H1 (cell line): ENCODE measurements at regions not wholly inside any gene's neighbourhood (a gene's known extent, or its start where the extent isn't known, plus 50 kb on each side); places are given as distances from the start of the nearest gene placed in this dataset.

Source experiments
- CBX8 ChIP-seq: fragments of 300-800, 300-1000 bp; sonication (generic); IDR thresholded peaks from 2 replicates; pipeline ENCODE4 v1.7.1; 2016; ENCODE audit warnings: low read depth, low read length, borderline replicate concordance
- CTCF ChIP-seq, 3 experiments: IDR thresholded peaks; 1 replicate in 2 of 3; 2 replicates in 1 of 3; pipeline versions ENCODE4 v1.5.1 to v1.6.1; 2011; ENCODE audit warnings: low read length in 3 of 3, mild to moderate bottlenecking in 3 of 3, inconsistent platforms in 2 of 3, low read depth in 1 of 3, moderate library complexity in 1 of 3; ENCODE audit not compliant: insufficient read depth in 1 of 3; ENCODE audit errors: control extremely low read depth in 1 of 3
- EP300 ChIP-seq, 2 experiments: IDR thresholded peaks; 1 replicate in 1 of 2; 2 replicates in 1 of 2; pipeline ENCODE4 v1.6.1; 2011 to 2012; ENCODE audit warnings: low read depth in 2 of 2, low read length in 2 of 2, mild to moderate bottlenecking in 2 of 2, borderline replicate concordance in 1 of 2, inconsistent platforms in 1 of 2, moderate library complexity in 1 of 2
- POLR2A ChIP-seq, 2 experiments: IDR thresholded peaks; 1 replicate in 1 of 2; 2 replicates in 1 of 2; pipeline ENCODE4 v1.6.1; 2011; ENCODE audit warnings: low read depth in 2 of 2, low read length in 2 of 2, mild to moderate bottlenecking in 2 of 2; ENCODE audit errors: control extremely low read depth in 1 of 2
- RFX5 ChIP-seq: IDR thresholded peaks from 2 replicates; pipeline ENCODE4 v1.6.1; 2011; ENCODE audit warnings: low read depth, low read length, improper control_type of control experiment, borderline replicate concordance
- SP1 ChIP-seq: IDR thresholded peaks from 2 replicates; pipeline ENCODE4 v1.6.1; 2011; ENCODE audit warnings: low read depth, low read length
- TCF12 ChIP-seq: IDR thresholded peaks from 2 replicates; pipeline ENCODE4 v1.6.1; 2011; ENCODE audit warnings: low read depth, mild to moderate bottlenecking, low read length
- YY1 ChIP-seq: IDR thresholded peaks from 2 replicates; pipeline ENCODE4 v1.6.1; 2011; ENCODE audit warnings: low read depth, mild to moderate bottlenecking, low read length
- ZNF274 ChIP-seq: IDR thresholded peaks from 2 replicates; pipeline ENCODE4 v1.7.0; 2012; ENCODE audit warnings: low read length, borderline replicate concordance; ENCODE audit errors: extremely low read depth

- TF ChIP-seq CTCF (IDR thresholded peaks at IDR 0.05; ENCODE audit: control extremely low read depth in 1 of 3, insufficient read depth in 1 of 3, low read depth in 1 of 3, low read length in 3 of 3) (no peak), CBX8 (no peak), POLR2A (IDR thresholded peaks at IDR 0.05; ENCODE audit: control extremely low read depth in 1 of 2, low read depth in 2 of 2, low read length in 2 of 2) (no peak), ZNF274 (no peak), TCF12 (no peak), RFX5 (no peak), EP300 (IDR thresholded peaks at IDR 0.05; ENCODE audit: borderline replicate concordance in 1 of 2, low read depth in 2 of 2, low read length in 2 of 2) (no peak), SP1 (no peak), YY1 (no peak)
Observed at GRCh38 chr17:5822281-5823060, 238.2 kb upstream of the NLRP1 start.
